ENCODE measurements at regions not wholly inside any gene's neighbourhood (a gene's known extent, or its start where the extent isn't known, plus 50 kb on each side); places are given as distances from the start of the nearest gene placed in this dataset.

DNA sequence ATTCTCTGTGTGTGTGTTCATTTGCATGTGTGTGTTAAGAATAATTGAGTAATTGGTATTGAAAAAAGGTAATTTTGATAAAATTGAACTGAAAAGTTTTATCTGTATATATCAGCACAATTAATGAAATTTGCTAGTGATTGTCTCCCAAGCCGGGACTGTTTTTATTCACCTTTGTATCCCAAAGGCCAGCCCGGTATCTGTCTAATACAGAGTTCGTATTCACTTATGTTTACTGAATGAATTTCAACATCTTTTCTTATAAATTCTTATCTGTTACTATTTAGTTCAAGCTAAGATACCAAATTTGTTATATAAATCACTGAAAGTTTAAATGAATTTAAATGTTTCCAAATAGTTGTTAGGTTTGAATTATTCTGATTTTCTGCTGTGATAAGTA, 394.0 kb upstream of the NAALADL2 start:
- H3K9me3 ChIP-seq: peaks cover 0 to 4% (median 0%) of the 10 kb centered on the region in 11 donors
- H3K27me3 ChIP-seq: no peaks in the 10 kb centered on the region
- WGBS, 2 donors: 96 to 97% methylated on average over 3 of the region's 3 CpGs
- TF ChIP-seq, protein P1, sequence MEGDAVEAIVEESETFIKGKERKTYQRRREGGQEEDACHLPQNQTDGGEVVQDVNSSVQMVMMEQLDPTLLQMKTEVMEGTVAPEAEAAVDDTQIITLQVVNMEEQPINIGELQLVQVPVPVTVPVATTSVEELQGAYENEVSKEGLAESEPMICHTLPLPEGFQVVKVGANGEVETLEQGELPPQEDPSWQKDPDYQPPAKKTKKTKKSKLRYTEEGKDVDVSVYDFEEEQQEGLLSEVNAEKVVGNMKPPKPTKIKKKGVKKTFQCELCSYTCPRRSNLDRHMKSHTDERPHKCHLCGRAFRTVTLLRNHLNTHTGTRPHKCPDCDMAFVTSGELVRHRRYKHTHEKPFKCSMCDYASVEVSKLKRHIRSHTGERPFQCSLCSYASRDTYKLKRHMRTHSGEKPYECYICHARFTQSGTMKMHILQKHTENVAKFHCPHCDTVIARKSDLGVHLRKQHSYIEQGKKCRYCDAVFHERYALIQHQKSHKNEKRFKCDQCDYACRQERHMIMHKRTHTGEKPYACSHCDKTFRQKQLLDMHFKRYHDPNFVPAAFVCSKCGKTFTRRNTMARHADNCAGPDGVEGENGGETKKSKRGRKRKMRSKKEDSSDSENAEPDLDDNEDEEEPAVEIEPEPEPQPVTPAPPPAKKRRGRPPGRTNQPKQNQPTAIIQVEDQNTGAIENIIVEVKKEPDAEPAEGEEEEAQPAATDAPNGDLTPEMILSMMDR (IDR thresholded peaks at IDR 0.05): no peak
- DNase-seq (no peak), ATAC-seq (no peak)
- intact Hi-C loops (cut with DNase I): no loop called here
- no peak overlapping the region for H3K27ac ChIP-seq
- no peaks in the 10 kb centered on the region for H3K36me3 ChIP-seq
- H3K4me1 ChIP-seq: peaks cover 0 to 8% (median 0%) of the 10 kb centered on the region in 9 donors
- no peak overlapping the region for H3K4me3 ChIP-seq

DNA sequence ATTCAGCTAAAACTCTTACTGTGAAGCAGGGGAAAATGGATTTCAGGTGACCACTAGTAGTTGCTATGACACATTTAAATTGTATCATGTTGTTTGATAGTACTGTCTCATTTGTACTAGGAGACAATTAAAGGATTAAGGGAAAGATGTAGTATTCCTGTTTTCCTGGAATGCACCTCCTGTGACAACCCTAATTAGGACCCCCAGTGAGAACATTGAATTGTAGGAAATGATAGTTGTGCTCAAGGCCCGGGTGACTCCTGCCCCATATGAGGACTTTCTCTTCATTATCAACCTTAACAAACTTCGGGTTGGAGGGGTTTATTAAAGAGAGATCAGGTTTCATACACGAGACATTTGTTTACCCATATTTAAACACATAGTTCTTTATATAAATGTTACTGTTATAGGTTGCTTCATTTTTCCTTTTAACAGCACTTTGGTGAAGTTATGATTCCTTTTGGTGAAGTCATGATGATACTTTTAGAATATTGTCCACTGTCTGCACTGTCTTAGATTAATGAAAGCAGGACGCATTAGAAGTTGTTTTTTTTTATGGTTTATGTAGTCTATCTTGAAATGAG, 392.6 kb upstream of the NAALADL2 start:
- Histone ChIP-seq H3K27ac (no peak overlapping the region), H3K36me3 (no peaks in the 10 kb centered on the region), H3K4me3 (no peak overlapping the region), H3K27me3 (no peaks in the 10 kb centered on the region), H3K4me1 (peaks cover 0 to 8% (median 0%) of the 10 kb centered on the region in 9 donors), H3K9me3 (peaks cover 0 to 4% (median 0%) of the 10 kb centered on the region in 11 donors)
- WGBS, 2 donors: 69 to 78% methylated on average over 4 of the region's 4 CpGs
- no peak for ATAC-seq
- DNase-seq: no peak
- intact Hi-C loops (cut with DNase I): no loop called here
- TF ChIP-seq, protein P1 (IDR thresholded peaks at IDR 0.05): no peak

DNA sequence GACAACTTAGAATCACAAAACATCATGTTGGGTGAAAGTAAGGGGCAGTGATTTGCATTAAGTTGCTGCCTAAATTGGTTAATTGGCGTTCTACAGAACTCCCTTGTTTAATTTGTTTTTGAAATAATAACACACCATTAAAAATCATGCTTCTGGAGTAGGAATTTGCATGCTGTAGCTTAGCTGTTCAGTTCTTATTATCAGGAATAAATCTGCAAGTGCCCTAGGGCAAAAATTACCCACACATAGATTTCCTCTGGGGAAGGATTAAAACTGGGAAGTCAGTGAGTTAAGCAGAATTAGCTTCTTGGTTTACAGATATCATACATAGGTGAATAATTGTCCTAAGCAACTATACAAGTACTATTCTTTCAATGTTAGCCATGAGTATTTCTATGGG, 381.6 kb upstream of the NAALADL2 start:
- Histone ChIP-seq H3K4me3 (no peak overlapping the region), H3K36me3 (no peaks in the 10 kb centered on the region), H3K27ac (no peak overlapping the region), H3K9me3 (no peaks in the 10 kb centered on the region), H3K27me3 (no peaks in the 10 kb centered on the region), H3K4me1 (no peaks in the 10 kb centered on the region)
- TF ChIP-seq, protein P1 (IDR thresholded peaks at IDR 0.05): no peak
- DNase-seq (no peak), ATAC-seq (no peak)
- intact Hi-C loops (cut with DNase I): no loop called here
- 94 to 98% methylated on average over 1 of the region's 1 CpG for WGBS, 2 donors

DNA sequence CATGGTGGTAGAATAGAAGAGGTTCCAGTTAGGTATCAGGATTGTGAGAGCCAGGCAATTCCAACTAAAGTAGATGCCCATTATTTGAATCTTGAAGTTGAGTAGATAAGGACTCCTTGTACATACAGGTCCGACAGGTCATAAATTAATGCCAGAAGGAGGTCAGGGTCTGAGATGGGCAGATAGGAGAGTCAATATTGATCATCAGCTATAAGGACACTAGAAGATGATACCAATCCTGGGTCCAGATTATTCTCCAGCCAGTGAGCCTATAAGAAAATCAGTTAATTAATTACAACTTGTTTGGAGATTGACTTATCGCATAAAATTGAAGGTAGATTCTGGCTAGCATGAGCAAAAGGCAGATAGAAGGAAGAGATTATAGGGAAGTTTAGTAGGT, 378.4 kb upstream of the NAALADL2 start:
- TF ChIP-seq, protein P1 (IDR thresholded peaks at IDR 0.05): no peak

More for the DNA sequence above, 378.4 kb upstream of the NAALADL2 start:
- WGBS, 2 donors: 95 to 98% methylated on average over 2 of the region's 2 CpGs
- H3K27me3 ChIP-seq: no peaks in the 10 kb centered on the region
- no peaks in the 10 kb centered on the region for H3K36me3 ChIP-seq
- ATAC-seq (no peak), DNase-seq (no peak)
- no peak overlapping the region for H3K4me3 ChIP-seq
- H3K4me1 ChIP-seq: no peaks in the 10 kb centered on the region
- no peak overlapping the region for H3K27ac ChIP-seq
- intact Hi-C loops (cut with DNase I): no loop called here
- H3K9me3 ChIP-seq: no peaks in the 10 kb centered on the region

Measured in heart right ventricle (tissue), 16 donors.